ENCODE measurements at regions not wholly inside any gene's neighbourhood (a gene's known extent, or its start where the extent isn't known, plus 50 kb on each side); places are given as distances from the start of the nearest gene placed in this dataset.

DNA sequence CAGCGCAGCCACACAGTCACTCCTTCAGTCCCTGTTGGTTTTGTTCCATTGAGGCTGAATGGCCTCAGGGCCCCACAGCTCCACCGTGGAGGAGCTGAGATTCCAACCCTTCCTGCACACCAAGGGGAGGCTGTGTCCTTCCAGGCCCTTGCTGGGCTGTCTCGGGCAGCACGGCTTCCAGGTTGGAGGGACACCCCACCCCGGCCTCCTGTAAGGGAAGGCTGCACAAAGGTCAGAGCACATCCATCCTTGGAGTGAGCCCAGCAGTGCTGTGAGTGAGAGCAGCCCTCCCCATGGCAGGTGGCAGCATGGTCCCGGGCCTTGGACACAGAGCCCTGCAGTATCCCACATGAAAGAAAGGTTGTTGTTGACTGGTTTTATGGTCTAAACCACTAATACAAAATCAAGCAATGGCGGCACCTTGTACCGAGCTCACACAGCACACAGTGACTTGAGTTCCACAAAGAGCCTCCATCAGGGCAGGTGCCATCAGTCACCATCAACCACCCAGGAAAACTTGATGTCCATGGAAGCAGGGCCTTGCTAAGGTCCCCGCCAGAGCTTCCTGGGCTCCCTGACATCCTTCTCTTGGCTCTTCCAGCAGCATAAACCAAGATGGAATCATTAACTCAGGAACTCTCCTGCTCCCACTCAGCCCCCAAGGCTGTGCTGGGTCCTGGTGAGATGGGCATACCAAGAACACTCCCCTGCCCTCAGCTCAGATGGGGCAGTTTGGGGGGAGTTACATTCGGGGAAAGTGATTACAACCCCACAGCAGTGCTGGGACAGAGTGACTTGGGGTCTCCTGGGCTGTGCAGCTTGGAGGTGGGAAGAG, 1500.4 kb downstream of the TBC1D22A start:
- no peak for ATAC-seq (ENCODE audit: insufficient number of reproducible peaks, low FRiP score, low read depth)
- DNase-seq (ENCODE audit: low spot score), result no peak

DNA sequence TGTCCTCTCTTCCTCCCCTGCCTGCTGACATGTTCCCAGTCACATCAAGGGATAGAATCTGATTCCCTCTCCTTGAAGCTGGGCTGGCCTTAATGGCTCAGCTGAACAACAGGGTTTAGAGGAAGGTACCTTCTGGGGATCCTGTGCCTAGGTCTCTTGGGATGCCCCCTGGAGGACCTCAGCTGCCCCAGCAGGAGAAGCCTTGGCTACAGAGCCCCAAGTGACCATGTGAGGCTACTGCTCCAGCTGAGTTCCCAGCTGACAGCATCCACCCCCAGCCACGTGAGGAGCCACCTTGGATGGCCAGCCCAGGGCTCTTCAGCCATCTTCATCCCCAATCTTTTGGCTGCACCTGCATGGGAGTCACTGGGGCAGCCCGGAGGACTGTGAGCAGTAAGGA, 1499.3 kb downstream of the TBC1D22A start:
- DNase-seq (ENCODE audit: low spot score) (no peak), ATAC-seq (ENCODE audit: insufficient number of reproducible peaks, low FRiP score, low read depth) (no peak)
- Histone ChIP-seq H3K9me3 (no peaks in the 10 kb centered on the region), H3K4me3 (no peak overlapping the region), H3K27me3 (replicated peaks; ENCODE audit: insufficient read depth) (no peaks in the 10 kb centered on the region), H3K36me3 (no peaks in the 10 kb centered on the region), H3K4me1 (ENCODE audit: control insufficient read depth in 1 of 2, low read depth in 2 of 2) (no peaks in the 10 kb centered on the region), H3K27ac (no peak overlapping the region)
- TF ChIP-seq, protein P1, sequence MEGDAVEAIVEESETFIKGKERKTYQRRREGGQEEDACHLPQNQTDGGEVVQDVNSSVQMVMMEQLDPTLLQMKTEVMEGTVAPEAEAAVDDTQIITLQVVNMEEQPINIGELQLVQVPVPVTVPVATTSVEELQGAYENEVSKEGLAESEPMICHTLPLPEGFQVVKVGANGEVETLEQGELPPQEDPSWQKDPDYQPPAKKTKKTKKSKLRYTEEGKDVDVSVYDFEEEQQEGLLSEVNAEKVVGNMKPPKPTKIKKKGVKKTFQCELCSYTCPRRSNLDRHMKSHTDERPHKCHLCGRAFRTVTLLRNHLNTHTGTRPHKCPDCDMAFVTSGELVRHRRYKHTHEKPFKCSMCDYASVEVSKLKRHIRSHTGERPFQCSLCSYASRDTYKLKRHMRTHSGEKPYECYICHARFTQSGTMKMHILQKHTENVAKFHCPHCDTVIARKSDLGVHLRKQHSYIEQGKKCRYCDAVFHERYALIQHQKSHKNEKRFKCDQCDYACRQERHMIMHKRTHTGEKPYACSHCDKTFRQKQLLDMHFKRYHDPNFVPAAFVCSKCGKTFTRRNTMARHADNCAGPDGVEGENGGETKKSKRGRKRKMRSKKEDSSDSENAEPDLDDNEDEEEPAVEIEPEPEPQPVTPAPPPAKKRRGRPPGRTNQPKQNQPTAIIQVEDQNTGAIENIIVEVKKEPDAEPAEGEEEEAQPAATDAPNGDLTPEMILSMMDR (IDR thresholded peaks at IDR 0.05), result no peak

More for the DNA sequence above, 1500.4 kb downstream of the TBC1D22A start:
- no peaks in the 10 kb centered on the region for H3K36me3 ChIP-seq
- no peak overlapping the region for H3K27ac ChIP-seq
- no peaks in the 10 kb centered on the region for H3K9me3 ChIP-seq
- H3K4me1 ChIP-seq (ENCODE audit: control insufficient read depth in 1 of 2, low read depth in 2 of 2), result no peaks in the 10 kb centered on the region
- TF ChIP-seq, protein P1 (IDR thresholded peaks at IDR 0.05), result no peak
- H3K4me3 ChIP-seq, result no peak overlapping the region
- H3K27me3 ChIP-seq (replicated peaks; ENCODE audit: insufficient read depth), result no peaks in the 10 kb centered on the region

DNA sequence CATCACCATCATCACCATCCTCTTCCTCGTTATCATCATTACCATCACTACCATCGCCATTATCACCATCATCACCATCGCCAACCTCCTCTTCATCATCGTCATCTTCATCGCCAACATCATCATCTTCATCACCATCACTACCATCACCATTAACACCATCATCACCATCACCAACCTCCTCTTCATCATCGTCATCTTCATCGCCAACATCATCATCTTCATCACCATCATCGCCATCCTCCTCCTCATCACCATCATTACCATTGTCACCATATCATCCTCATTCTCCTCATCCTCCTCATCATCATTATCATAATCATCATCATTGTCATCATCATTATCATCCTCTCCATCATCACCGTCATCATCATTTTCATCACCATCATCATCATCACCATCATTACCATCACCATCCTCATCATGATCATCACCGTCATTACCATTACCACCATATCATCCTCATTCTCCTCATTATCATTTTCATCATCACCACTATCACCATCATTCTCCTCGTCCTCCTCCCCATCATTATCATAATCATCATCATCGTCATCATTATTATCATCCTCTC, 1498.7 kb downstream of the TBC1D22A start:
- ATAC-seq (ENCODE audit: insufficient number of reproducible peaks, low FRiP score, low read depth), result no peak
- Histone ChIP-seq H3K36me3 (no peaks in the 10 kb centered on the region), H3K27me3 (replicated peaks; ENCODE audit: insufficient read depth) (no peaks in the 10 kb centered on the region), H3K4me1 (ENCODE audit: control insufficient read depth in 1 of 2, low read depth in 2 of 2) (no peaks in the 10 kb centered on the region), H3K9me3 (no peaks in the 10 kb centered on the region), H3K4me3 (no peak overlapping the region), H3K27ac (no peak overlapping the region)
- TF ChIP-seq, protein P1 (IDR thresholded peaks at IDR 0.05), result no peak
- DNase-seq (ENCODE audit: low spot score), result no peak

DNA sequence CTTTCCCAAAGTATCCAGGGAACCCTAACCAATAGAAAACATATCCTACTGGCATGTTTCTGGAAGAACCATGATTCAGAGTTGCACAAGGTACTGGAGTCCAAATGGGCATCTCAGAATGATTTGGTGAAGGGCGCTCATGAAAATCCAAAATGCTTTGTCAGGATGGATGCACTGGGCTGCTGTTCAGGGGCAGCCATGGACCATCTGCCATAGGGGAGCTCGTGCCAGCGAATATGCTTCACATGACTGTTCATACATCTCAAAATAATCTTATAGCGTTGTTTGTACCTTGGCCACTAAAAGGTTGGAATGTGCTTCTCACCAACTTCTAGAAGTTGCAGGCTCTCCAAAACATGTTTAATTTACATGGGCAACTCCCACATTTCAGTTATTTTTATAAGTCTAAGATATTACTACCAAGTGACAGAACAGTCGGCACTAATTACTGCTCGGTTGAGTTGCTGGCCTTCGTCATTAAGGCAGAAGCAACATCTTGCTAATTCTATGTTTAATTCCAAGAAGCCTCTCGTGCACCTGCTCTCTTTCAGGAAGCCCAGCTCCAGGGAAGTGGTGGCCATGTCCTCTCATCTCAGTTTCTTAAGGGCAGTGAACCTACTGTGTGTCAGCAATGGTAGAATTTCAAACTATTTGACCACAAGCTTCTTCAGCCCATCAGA, 1497.7 kb downstream of the TBC1D22A start:
- ATAC-seq (ENCODE audit: insufficient number of reproducible peaks, low FRiP score, low read depth) (no peak), DNase-seq (ENCODE audit: low spot score) (no peak)
- Histone ChIP-seq H3K27ac (no peak overlapping the region), H3K9me3 (no peaks in the 10 kb centered on the region), H3K27me3 (replicated peaks; ENCODE audit: insufficient read depth) (no peaks in the 10 kb centered on the region), H3K4me3 (no peak overlapping the region), H3K36me3 (no peaks in the 10 kb centered on the region), H3K4me1 (ENCODE audit: control insufficient read depth in 1 of 2, low read depth in 2 of 2) (no peaks in the 10 kb centered on the region)
- TF ChIP-seq, protein P1 (IDR thresholded peaks at IDR 0.05), result no peak

DNA sequence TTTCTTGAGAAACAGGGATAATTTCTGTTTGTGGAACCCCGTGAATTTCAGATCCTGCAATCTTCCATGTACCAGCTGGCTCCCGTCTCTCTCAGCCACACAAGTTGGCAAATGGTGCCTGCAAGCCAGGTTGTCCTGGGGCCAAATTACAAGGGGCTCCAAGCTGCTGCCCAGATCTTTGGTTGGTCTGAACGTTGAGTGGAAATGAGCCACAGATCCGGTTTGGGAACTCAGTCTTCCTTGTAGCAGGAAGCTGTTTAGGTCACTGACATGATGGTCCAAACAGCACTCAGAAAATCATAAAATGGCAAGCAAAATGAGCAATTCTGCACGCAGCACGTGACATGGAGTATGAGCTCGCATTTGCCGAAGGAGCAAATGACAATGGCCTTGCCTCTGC, 1496.4 kb downstream of the TBC1D22A start:
- ATAC-seq (ENCODE audit: insufficient number of reproducible peaks, low FRiP score, low read depth), result no peak
- no peak for DNase-seq (ENCODE audit: low spot score)
- Histone ChIP-seq H3K36me3 (no peaks in the 10 kb centered on the region), H3K4me3 (no peak overlapping the region), H3K4me1 (ENCODE audit: control insufficient read depth in 1 of 2, low read depth in 2 of 2) (no peaks in the 10 kb centered on the region), H3K27ac (no peak overlapping the region), H3K27me3 (replicated peaks; ENCODE audit: insufficient read depth) (no peaks in the 10 kb centered on the region), H3K9me3 (no peaks in the 10 kb centered on the region)
- TF ChIP-seq, protein P1 (IDR thresholded peaks at IDR 0.05), result no peak
